Lower lobe of right lung (tissue), 2 donors: ENCODE measurements at regions not wholly inside any gene's neighbourhood (a gene's known extent, or its start where the extent isn't known, plus 50 kb on each side); places are given as distances from the start of the nearest gene placed in this dataset.

Experiments
- ATAC-seq, 2 donors: fragments of 200-7000 bp; cut with Tn5 transposase; one replicate each; pipeline ENCODE4 v1.9.1; 2020 to 2022; ENCODE audit warnings: mild to moderate bottlenecking in 2 of 2, moderate library complexity in 2 of 2
- DNase-seq: peaks from one replicate; pipeline ENCODE4 v3.0.0-alpha.2; 2020
- H3K27ac ChIP-seq: fragments of 200-600 bp; one replicate; pipeline ENCODE4 v1.8.0; 2022
- H3K27me3 ChIP-seq: fragments of 200-600 bp; one replicate; pipeline ENCODE4 v1.8.0; 2022; ENCODE audit warnings: low read depth
- H3K36me3 ChIP-seq: fragments of 200-600 bp; one replicate; pipeline ENCODE4 v1.8.0; 2022; ENCODE audit warnings: mild to moderate bottlenecking
- H3K4me1 ChIP-seq: fragments of 200-600 bp; one replicate; pipeline ENCODE4 v1.8.0; 2022
- H3K4me3 ChIP-seq: fragments of 200-600 bp; one replicate; pipeline ENCODE4 v1.8.0; 2022; ENCODE audit warnings: mild to moderate bottlenecking
- H3K9me3 ChIP-seq: fragments of 200-600 bp; one replicate; pipeline ENCODE4 v1.8.0; 2022
- intact Hi-C: fragments of 100-400 bp; cut with DNase I; formaldehyde crosslinking; loops from one replicate; pipeline ENCODE4 v1.11.0; 2022
- TF ChIP-seq, protein P1 (sequence below): fragments of 200-600 bp; IDR thresholded peaks from one replicate; pipeline ENCODE4 v1.8.0; 2022; ENCODE audit warnings: antibody characterized with exemption, mild to moderate bottlenecking
- donor health status: DM: no; HTN: yes; CAD: no; lungs with severe emphysema.

DNA sequence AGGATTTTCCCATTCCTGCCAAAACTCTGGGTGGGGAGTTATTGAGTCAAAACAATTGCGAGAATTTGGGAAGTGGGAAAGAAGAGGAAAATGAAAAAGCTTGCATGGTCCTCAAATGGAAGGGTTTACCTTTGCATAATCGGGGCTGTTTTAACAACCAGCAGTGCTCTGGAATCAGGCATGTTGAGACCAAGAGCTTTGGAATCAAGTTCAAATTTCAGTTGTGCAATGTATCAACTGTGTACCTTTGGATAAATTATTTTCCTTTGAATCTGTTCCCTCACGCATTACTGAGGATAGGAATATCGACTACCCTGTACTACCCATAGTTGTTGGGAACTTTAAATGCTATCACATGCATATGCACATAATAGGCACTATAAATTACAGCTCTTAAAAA, 205.5 kb downstream of the JCAD start:
- peaks cover 18% of the 10 kb centered on the region for H3K4me1 ChIP-seq
- H3K36me3 ChIP-seq, result no peaks in the 10 kb centered on the region
- H3K4me3 ChIP-seq, result no peak overlapping the region
- H3K27ac ChIP-seq, result no peak overlapping the region
- intact Hi-C loops, result no loop called here
- H3K9me3 ChIP-seq, result no peaks in the 10 kb centered on the region
- H3K27me3 ChIP-seq, result no peaks in the 10 kb centered on the region
- DNase-seq (no peak), ATAC-seq (no peak)
- TF ChIP-seq, protein P1, sequence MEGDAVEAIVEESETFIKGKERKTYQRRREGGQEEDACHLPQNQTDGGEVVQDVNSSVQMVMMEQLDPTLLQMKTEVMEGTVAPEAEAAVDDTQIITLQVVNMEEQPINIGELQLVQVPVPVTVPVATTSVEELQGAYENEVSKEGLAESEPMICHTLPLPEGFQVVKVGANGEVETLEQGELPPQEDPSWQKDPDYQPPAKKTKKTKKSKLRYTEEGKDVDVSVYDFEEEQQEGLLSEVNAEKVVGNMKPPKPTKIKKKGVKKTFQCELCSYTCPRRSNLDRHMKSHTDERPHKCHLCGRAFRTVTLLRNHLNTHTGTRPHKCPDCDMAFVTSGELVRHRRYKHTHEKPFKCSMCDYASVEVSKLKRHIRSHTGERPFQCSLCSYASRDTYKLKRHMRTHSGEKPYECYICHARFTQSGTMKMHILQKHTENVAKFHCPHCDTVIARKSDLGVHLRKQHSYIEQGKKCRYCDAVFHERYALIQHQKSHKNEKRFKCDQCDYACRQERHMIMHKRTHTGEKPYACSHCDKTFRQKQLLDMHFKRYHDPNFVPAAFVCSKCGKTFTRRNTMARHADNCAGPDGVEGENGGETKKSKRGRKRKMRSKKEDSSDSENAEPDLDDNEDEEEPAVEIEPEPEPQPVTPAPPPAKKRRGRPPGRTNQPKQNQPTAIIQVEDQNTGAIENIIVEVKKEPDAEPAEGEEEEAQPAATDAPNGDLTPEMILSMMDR, result no peak

DNA sequence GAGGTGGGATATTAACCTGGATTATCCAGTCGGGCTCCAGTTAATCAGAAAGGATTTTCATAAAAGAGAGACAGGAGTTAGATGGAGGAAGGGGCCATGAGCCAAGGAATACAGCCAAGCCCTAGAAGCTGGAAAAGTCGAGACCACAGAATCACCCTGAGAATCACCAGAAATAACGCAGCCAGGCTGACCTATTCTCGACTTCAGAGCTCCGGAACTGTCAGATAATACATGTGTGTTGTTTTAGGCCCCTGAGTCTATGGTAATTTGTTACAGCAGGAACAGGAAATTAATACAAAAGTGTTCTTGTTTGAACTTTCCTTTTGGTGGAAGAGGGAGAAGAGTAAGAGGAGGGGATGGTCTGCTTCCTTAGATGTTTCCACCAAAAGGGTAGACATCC, 208.1 kb downstream of the JCAD start:
- no peak overlapping the region for H3K4me3 ChIP-seq
- intact Hi-C loops, result no loop called here
- no peaks in the 10 kb centered on the region for H3K36me3 ChIP-seq
- peaks cover 8% of the 10 kb centered on the region for H3K4me1 ChIP-seq
- no peak overlapping the region for H3K27ac ChIP-seq
- TF ChIP-seq, protein P1, result no peak
- DNase-seq, result no peak
- H3K27me3 ChIP-seq, result no peaks in the 10 kb centered on the region
- H3K9me3 ChIP-seq, result no peaks in the 10 kb centered on the region
- no peak for ATAC-seq

DNA sequence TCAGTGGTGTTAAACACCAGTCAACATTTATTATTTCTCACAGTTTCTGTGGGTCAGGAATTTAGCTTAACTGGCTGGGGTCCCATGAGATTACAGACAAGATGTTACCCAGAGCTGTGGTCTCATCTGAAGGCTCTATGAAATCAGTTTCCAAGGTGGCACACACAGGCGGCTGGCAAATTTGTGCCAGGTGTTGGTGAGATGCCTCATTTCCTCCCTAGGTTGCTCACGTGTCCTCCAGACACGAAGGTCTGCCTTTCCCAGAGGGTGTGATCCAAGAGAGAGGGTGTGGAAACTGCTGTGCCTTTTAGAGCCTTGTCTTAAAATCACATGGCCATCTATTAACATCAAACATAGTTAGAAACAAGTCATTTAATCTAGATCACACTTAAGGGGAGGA, 209.0 kb downstream of the JCAD start:
- TF ChIP-seq, protein P1, result no peak
- DNase-seq, result no peak
- H3K27me3 ChIP-seq, result no peaks in the 10 kb centered on the region
- intact Hi-C loops, result no loop called here
- ATAC-seq, result no peak
- H3K27ac ChIP-seq, result no peak overlapping the region
- no peaks in the 10 kb centered on the region for H3K36me3 ChIP-seq
- H3K4me3 ChIP-seq, result no peak overlapping the region
- H3K9me3 ChIP-seq, result no peaks in the 10 kb centered on the region
- H3K4me1 ChIP-seq, result peaks cover 8% of the 10 kb centered on the region

GRCh38 chr10:29849886-29850285, 209.5 kb downstream of the JCAD start:
- DNase-seq, result no peak
- H3K4me1 ChIP-seq, result peaks cover 8% of the 10 kb centered on the region
- no peak for ATAC-seq

DNA sequence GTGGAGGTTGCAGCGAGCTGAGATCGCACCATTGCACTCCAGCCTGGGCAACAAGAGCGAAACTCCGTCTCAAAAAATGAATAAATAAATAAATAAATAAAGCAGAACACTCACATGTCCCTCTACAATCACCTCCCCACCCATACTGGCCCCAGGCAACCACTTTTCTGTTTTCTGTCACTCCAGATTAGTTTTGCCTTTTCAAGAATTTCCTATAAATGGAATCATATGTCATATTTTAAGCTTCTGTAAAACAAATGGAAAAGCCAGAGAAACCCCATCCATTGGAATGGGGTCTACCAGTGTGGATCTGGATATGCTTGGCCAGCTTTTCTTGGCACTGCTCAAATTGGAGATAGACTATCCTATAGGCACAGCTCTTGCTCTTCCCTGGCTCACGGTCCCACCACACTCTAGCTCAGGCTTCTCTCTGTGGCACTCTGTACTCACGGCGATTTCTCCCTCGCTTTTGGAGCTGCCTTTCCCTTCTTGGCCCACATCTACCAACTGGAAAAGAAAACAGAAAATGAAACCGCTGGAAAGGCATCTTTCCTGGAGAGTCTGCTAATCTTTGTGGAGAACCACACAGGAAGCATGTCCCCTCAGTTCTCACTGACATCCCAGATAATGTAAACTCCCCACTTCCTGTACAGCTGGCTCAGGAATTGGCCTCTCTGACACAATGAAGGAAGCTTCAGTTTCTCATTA, 210.1 kb downstream of the JCAD start:
- DNase-seq (no peak), ATAC-seq (peak; percentile 58 to 62)
- Histone ChIP-seq H3K9me3 (peaks cover 6% of the 10 kb centered on the region), H3K27me3 (no peaks in the 10 kb centered on the region), H3K36me3 (no peaks in the 10 kb centered on the region), H3K27ac (peak overlapping the region; percentile 53), H3K4me3 (peak overlapping the region; percentile 18), H3K4me1 (peaks cover 8% of the 10 kb centered on the region)
- intact Hi-C loops, result no loop called here
- TF ChIP-seq, protein P1, result no peak

More at GRCh38 chr10:29849886-29850285, 209.5 kb downstream of the JCAD start:
- H3K9me3 ChIP-seq, result peaks cover 4% of the 10 kb centered on the region
- H3K27me3 ChIP-seq, result no peaks in the 10 kb centered on the region
- H3K4me3 ChIP-seq, result peak overlapping the region; percentile 18
- H3K36me3 ChIP-seq, result no peaks in the 10 kb centered on the region
- intact Hi-C loops, result no loop called here
- TF ChIP-seq, protein P1, result no peak
- peak overlapping the region; percentile 53 for H3K27ac ChIP-seq
